ENCODE measurements at regions not wholly inside any gene's neighbourhood (a gene's known extent, or its start where the extent isn't known, plus 50 kb on each side); places are given as distances from the start of the nearest gene placed in this dataset.
"Not testable (repeated sequence)": the region's sequence is repeated elsewhere in the genome, so short reads cannot be mapped to it uniquely, and the experiment has no call there.

DNA sequence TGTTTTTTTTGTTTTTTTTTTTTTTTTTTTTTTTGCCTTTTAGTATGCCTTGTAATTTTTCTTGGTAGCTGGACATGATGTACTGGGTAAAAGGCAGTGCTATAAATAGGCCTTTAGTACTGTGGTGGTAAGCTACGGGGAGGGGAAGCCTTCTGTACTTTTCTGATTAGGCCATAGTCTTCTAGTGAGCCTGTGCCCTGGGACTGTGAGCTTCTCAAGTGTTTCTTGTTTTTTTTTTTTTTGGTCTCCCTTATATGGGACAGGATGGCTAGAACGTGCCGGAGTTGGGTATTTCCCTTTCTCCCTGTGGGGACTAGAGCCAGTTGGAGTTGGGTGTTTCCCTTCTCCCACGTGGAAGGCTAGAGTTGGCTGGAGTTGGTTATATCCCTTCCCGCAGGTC, 59.4 kb upstream of the PRELID3B start:
- no peak overlapping the region for H3K4me3 ChIP-seq
- no peaks in the 10 kb centered on the region for H3K4me1 ChIP-seq
- H3K27ac ChIP-seq = no peak overlapping the region
- ATAC-seq = no peak
- DNase-seq = no peak
- no peaks in the 10 kb centered on the region for H3K36me3 ChIP-seq
- H3K9me3 ChIP-seq = no peaks in the 10 kb centered on the region
- 44% methylated on average over 5 of the region's 5 CpGs for WGBS (ENCODE audit: insufficient coverage, low coverage, low lambda C conversion rate, missing lambda C conversion rate)
- intact Hi-C loops (cut with DNase I) = no loop called here
- TF ChIP-seq, protein P1, sequence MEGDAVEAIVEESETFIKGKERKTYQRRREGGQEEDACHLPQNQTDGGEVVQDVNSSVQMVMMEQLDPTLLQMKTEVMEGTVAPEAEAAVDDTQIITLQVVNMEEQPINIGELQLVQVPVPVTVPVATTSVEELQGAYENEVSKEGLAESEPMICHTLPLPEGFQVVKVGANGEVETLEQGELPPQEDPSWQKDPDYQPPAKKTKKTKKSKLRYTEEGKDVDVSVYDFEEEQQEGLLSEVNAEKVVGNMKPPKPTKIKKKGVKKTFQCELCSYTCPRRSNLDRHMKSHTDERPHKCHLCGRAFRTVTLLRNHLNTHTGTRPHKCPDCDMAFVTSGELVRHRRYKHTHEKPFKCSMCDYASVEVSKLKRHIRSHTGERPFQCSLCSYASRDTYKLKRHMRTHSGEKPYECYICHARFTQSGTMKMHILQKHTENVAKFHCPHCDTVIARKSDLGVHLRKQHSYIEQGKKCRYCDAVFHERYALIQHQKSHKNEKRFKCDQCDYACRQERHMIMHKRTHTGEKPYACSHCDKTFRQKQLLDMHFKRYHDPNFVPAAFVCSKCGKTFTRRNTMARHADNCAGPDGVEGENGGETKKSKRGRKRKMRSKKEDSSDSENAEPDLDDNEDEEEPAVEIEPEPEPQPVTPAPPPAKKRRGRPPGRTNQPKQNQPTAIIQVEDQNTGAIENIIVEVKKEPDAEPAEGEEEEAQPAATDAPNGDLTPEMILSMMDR (IDR thresholded peaks at IDR 0.05) = no peak
- no peak for TF ChIP-seq POLR2A (IDR thresholded peaks at IDR 0.05)
- peaks cover 0 to 8% of the 10 kb centered on the region in 2 donors for H3K27me3 ChIP-seq

DNA sequence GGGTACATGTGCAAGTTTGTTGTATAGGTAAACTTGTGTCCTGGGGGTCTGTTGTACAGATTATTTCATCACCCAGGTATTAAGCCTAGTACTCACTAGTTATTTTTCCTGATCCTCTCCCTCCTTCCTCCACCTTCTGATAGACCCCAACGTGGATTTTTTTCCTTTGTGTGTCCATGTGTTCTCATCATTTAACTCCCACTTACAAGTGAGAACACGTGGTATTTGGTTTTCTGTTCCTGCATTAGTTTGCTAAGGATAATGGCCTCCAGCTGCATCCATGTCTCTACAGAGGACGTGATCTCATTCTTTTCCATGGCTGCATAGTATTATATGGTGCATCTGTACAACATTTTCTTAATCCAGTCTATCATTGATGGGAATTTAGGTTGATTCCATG, 57.3 kb upstream of the PRELID3B start:
- not testable (repeated sequence) for H3K27ac ChIP-seq, H3K9me3 ChIP-seq, H3K36me3 ChIP-seq, H3K4me1 ChIP-seq, DNase-seq, ATAC-seq, H3K4me3 ChIP-seq, H3K27me3 ChIP-seq
- intact Hi-C loops (cut with DNase I) = loop anchor here in 1 of 2 donors (10.0 kb wide), 1 partner anchor 125 kb away; no protein-coding TSS in a partner anchor
- WGBS (ENCODE audit: insufficient coverage, low coverage, low lambda C conversion rate, missing lambda C conversion rate) = 34% methylated on average over 3 of the region's 3 CpGs

DNA sequence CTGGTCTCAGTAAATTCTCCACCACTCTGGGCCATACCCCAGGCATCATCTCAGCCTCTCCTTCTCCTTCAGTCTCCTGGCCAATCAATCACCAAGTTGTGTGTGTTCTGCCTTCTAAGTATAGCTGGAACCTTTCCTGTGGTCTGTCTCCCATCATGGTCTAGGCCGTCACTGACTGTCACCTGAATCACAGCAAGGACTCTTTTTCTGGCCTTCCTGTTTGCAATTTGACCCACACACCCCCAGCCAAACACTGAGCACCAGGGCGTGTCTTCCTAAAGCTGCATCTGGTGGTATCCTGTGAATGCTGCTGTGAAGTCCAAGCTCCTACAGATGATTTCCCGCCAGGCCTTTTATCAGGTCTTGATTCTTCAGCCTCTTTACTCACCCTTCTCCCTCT, 52.6 kb upstream of the PRELID3B start:
- Histone ChIP-seq H3K9me3 (no peaks in the 10 kb centered on the region), H3K27ac (no peak overlapping the region), H3K4me1 (no peaks in the 10 kb centered on the region), H3K36me3 (no peaks in the 10 kb centered on the region), H3K4me3 (no peak overlapping the region), H3K27me3 (no peaks in the 10 kb centered on the region)
- TF ChIP-seq, protein P1 (IDR thresholded peaks at IDR 0.05) = no peak
- TF ChIP-seq POLR2A (IDR thresholded peaks at IDR 0.05) = no peak
- DNase-seq (no peak), ATAC-seq (no peak)
- intact Hi-C loops (cut with DNase I) = loop anchor here in 1 of 2 donors (10.0 kb wide), 1 partner anchor 130 kb away; no protein-coding TSS in a partner anchor
- WGBS (ENCODE audit: insufficient coverage, low coverage, low lambda C conversion rate, missing lambda C conversion rate) = 69% methylated on average over 2 of the region's 3 CpGs

DNA sequence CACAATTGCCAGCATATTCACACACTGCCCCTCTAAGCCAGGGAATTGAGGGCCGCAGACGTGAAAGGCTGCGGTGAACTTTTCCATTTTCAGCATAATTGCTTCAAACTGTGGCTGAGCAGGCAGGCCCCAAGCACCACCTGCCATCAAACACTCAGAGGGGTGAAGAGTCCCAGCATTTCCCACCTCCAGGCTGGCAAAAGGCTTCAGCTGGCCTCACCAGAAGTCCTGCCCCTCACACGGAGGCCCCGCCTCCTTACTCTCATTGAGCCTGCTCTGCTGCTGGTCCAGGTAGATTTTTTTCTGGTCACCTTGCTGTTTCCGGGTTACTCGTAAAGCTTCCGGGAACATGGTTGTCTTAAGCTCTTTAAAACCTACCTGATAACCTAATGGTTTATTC, 52.0 kb upstream of the PRELID3B start:
- no peak for DNase-seq
- WGBS (ENCODE audit: insufficient coverage, low coverage, low lambda C conversion rate, missing lambda C conversion rate) = 96% methylated on average over 8 of the region's 8 CpGs
- intact Hi-C loops (cut with DNase I) = loop anchor here in 1 of 2 donors (10.0 kb wide), 1 partner anchor 130 kb away; no protein-coding TSS in a partner anchor

More for the DNA sequence above, 52.0 kb upstream of the PRELID3B start:
- no peak for ATAC-seq
- Histone ChIP-seq H3K36me3 (no peaks in the 10 kb centered on the region), H3K4me1 (no peaks in the 10 kb centered on the region), H3K27ac (no peak overlapping the region), H3K27me3 (no peaks in the 10 kb centered on the region), H3K4me3 (no peak overlapping the region), H3K9me3 (no peaks in the 10 kb centered on the region)
- TF ChIP-seq, protein P1 (IDR thresholded peaks at IDR 0.05) = no peak
- TF ChIP-seq POLR2A (IDR thresholded peaks at IDR 0.05) = no peak
